ENCODE measurements at regions not wholly inside any gene's neighbourhood (a gene's known extent, or its start where the extent isn't known, plus 50 kb on each side); places are given as distances from the start of the nearest gene placed in this dataset.

- TF ChIP-seq CTCF (IDR thresholded peaks at IDR 0.05): no peak
- no peak for TF ChIP-seq EP300 (IDR thresholded peaks at IDR 0.05; ENCODE audit: low read depth)
Measured at GRCh38 chr15:38896647-38897046, 332.0 kb upstream of the RASGRP1 start.

Measured in transverse colon (tissue), 3 donors.